HG03575 (cell line): ENCODE measurements at regions not wholly inside any gene's neighbourhood (a gene's known extent, or its start where the extent isn't known, plus 50 kb on each side); places are given as distances from the start of the nearest gene placed in this dataset.

ENCODE experiments used
- ATAC-seq: cut with Tn5 transposase; IDR thresholded peaks from one replicate; pipeline ENCODE4 v1.9.1; 2021; ENCODE audit not compliant: unreplicated experiment, insufficient number of reproducible peaks, low FRiP score; ENCODE audit errors: extremely low read depth

GRCh38 chr12:4856596-4856995 is 53.1 kb upstream of the KCNA1 start:
- ATAC-seq = no peak

- no peak for ATAC-seq
Measured at GRCh38 chr12:4857472-4858291, 52.0 kb upstream of the KCNA1 start.

DNA sequence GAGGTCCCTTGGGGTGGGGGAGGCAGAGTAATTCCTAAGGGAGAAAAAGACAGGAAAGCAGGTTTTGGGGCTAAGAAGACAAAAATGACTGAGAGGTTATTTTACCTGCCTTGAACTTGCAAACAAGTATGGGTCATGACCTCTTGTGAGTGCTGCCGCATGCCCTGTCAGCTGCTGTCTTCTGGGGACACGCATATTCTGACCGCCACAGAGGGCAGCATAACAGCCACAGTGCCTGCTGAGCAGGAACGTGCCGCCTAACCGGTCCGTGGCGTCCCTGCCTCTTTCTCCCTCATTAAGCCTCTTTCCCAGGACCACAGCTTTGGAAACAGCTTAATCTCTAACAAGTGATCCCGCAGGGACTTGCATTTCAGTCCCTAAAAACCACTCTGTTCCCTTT is 51.3 kb upstream of the KCNA1 start:
- ATAC-seq = no peak

GRCh38 chr12:4859478-4860210 is 50.1 kb upstream of the KCNA1 start:
- ATAC-seq = no peak
